GM19328 (cell line): ENCODE measurements at regions not wholly inside any gene's neighbourhood (a gene's known extent, or its start where the extent isn't known, plus 50 kb on each side); places are given as distances from the start of the nearest gene placed in this dataset.
"Not testable (repeated sequence)": the region's sequence is repeated elsewhere in the genome, so short reads cannot be mapped to it uniquely, and the experiment has no call there.

Source experiments
- ATAC-seq: cut with Tn5 transposase; IDR thresholded peaks from one replicate; pipeline ENCODE4 v1.9.1; 2021; ENCODE audit warnings: mild to moderate bottlenecking, moderate library complexity; ENCODE audit not compliant: unreplicated experiment

- no peak for ATAC-seq
Observed at GRCh38 chr18:2138552-2138951, 432.8 kb downstream of the METTL4 start.

DNA sequence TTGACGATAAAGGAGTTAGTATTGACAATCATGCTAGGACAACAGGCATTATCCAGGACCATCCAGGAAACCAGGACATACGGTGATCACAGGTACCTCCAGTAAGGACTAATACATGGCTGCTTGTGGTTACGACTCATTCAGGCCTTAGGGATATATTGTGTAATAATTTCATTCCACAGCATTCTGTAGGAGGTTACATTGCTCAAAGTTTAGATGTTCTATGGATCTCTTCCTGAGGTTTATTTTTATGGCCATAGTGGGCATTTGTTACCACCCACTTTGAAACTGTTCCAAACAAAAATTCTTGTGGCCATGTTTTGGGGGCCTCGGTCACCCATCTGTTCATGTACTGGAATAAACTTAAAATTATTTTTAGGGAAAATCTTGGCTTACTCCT, 431.6 kb downstream of the METTL4 start:
- no peak for ATAC-seq

- ATAC-seq: no peak
Observed at GRCh38 chr18:2143636-2144035, 427.7 kb downstream of the METTL4 start.

DNA sequence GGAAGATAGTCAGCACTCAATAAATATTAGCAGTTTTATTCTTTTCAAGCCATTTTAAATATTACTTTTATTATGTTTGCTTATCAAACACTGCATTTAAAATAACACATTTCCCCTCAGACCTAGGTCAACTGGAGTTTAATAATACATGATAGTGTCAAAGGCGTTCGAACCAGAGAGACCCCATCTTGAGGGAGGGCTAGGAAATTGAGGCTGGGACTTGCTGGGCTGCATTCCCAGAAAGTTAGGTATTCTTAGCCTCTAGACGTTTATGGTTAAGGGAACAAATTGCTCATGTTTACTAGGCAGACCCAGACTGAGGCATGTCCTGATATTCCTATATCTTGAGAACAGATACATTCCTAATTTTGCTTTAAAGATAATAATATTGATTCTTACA, 426.5 kb downstream of the METTL4 start:
- no peak for ATAC-seq

GRCh38 chr18:2146092-2146491, 425.2 kb downstream of the METTL4 start:
- no peak for ATAC-seq

GRCh38 chr18:2146754-2147153, 424.6 kb downstream of the METTL4 start:
- no peak for ATAC-seq

DNA sequence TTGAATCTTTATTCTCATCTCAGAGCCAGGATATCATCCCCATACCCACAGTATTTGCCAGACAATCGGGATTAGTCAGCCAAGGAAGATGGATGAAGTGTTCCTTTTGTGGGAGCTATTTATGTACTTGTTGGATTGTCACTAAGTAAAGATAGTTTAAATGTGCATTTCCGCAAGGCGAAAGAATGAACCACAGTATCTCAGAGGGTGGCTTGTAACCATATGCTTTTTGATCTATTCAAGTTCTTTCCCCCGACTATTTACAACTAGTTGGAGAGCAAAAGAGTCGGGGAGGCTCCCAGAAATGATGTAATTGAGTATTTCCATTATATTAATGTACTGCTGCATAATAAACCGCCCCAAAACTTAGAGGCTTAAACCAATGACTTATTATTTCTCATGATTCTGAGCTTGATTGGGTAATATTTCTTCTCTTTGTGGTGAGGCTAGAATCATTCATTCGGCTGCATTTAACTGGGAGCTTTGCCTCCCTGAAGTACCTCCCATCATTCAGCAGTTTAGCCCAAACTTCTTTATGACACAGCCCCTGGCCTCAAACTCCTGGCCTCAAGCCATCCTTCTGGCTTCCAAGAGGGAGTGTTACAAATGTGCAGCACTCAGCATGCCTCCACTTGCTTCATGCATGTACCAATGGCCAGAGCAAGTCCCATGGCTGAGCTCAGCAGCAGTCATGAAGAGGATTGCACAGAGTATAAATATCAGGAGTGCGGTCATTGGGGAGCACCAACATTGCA, 423.7 kb downstream of the METTL4 start:
- no peak for ATAC-seq

GRCh38 chr18:2148823-2149222, 422.5 kb downstream of the METTL4 start:
- ATAC-seq: no peak

DNA sequence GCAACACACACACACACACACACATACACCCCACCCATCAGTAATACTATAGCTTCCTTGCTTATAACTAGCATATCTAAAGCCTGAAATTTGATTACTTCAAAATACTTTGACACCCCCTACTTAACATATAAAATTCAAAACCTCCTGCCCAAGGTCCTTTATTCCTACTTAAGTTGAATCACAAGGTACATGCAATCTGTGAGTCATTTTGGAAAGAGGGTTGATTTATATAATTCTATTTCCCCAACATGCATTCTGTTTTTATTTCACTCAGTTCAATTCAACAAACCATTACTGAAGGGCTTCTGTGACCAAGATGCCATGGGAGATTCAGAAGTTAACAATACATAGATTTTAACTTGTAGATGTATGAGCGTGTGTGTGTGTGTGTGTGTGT, 420.7 kb downstream of the METTL4 start:
- ATAC-seq: no peak

- ATAC-seq: no peak
Observed at GRCh38 chr18:2154278-2154677, 417.0 kb downstream of the METTL4 start.

- ATAC-seq: no peak
Observed at GRCh38 chr18:2164644-2165550, 406.4 kb downstream of the METTL4 start.

DNA sequence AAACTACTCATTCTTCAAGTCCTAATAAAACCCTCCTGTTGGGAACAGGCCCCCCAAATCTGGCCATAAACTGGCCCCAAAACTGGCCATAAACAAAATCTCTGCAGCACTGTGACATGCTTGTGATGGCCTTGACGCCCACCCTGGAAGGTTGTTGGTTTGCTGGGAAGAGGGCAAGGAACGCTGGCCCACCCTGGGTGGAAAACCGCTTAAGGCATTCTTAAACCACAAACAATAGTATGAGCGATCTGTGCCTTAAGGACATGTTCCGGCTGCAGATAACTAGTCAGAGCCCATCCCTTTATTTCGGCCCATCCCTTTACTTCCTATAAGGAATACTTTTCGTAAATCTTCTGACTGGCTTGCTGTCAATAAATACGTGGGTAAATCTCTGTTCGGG, 404.4 kb downstream of the METTL4 start:
- not testable (repeated sequence) for ATAC-seq

GRCh38 chr18:2168022-2168421, 403.3 kb downstream of the METTL4 start:
- no peak for ATAC-seq

DNA sequence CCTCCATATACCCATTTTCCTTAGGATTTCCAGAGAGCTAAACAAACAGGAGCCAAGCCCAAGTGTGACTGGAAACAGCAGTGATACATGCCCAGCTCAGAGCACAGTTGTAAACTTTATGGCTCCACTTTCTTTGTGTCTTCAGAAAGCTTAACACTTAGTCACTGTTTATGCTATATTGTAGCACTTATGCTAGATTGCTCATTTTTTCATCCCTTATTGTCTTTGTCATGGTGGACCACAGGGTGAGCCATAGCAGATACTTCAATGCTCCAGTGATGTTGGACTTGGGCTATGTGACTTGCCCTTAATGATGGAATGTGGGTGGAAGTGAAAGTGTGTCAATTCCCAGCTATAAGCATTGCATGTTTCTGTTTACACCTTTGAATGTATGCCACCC, 401.6 kb downstream of the METTL4 start:
- no peak for ATAC-seq

- no peak for ATAC-seq
Observed at GRCh38 chr18:2171840-2172625, 399.3 kb downstream of the METTL4 start.

DNA sequence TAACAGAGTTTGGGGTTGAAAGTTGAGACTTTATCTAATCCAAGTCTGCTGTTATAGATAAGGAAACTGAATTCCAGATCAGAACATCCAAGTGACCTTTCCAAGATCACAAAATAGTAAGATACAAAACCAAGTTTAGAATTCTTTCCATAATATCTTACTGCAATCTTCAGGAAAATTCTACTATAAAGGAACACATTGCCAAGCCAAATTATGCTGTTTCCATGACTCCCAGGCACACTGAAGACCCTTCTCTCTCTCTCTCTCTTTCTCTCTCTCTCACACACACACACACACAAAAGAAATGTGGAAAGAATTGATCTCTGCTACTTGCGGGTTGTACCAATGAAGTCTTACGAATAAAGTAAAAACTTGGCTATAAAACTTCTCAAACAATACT, 398.4 kb downstream of the METTL4 start:
- no peak for ATAC-seq

- ATAC-seq: no peak
Observed at GRCh38 chr18:2173486-2173885, 397.8 kb downstream of the METTL4 start.

GRCh38 chr18:2178036-2178435, 393.3 kb downstream of the METTL4 start:
- ATAC-seq: no peak

- ATAC-seq: no peak
Observed at GRCh38 chr18:2179498-2180183, 391.7 kb downstream of the METTL4 start.

DNA sequence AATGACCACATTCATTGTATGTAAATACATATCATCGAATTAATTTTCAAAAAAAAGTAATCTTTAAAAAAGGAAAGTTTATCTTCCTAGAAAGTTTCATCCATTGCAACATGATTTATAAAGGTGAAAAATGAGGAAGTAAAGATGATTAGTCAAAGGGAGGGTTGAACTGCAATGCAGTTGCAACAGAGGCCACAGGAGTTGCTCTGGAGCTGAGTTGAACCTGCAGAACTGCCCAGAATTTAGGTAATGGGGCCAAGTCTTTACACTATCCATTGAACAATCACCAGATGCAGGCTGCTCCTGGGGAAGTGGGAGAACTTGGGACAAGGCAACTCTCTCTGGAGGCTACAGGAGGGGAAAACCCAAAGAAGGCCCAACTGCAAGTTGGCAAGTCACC, 390.7 kb downstream of the METTL4 start:
- ATAC-seq: no peak

GRCh38 chr18:2183432-2183831, 387.9 kb downstream of the METTL4 start:
- no peak for ATAC-seq
